ENCODE measurements at regions not wholly inside any gene's neighbourhood (a gene's known extent, or its start where the extent isn't known, plus 50 kb on each side); places are given as distances from the start of the nearest gene placed in this dataset.

GRCh38 chr21:28144653-28145052 is 848.0 kb downstream of the LTN1 start:
- H3K4me3 ChIP-seq (ENCODE audit: insufficient read depth, low read length) = no peak overlapping the region
- no peak for TF ChIP-seq CTCF (IDR thresholded peaks at IDR 0.05; ENCODE audit: extremely low read depth, low read depth, low read length)
- H3K79me2 ChIP-seq (ENCODE audit: insufficient read depth, low read length) = no peaks in the 10 kb centered on the region
- no peak overlapping the region for H3K27ac ChIP-seq (ENCODE audit: low read depth, low read length)
- no peak for DNase-seq (ENCODE audit: insufficient read length, low spot score, missing footprints)
- H4K20me1 ChIP-seq (ENCODE audit: insufficient read depth, low read length) = no peaks in the 10 kb centered on the region
- H3K9me3 ChIP-seq (ENCODE audit: low read depth, low read length) = no peaks in the 10 kb centered on the region
- H3K36me3 ChIP-seq (ENCODE audit: insufficient read depth, low read length) = no peaks in the 10 kb centered on the region
- no peak overlapping the region for H2AFZ ChIP-seq (ENCODE audit: low read length)
- peaks cover 9% of the 10 kb centered on the region for H3K4me1 ChIP-seq (ENCODE audit: insufficient read depth, low read length)
- H3K27me3 ChIP-seq (ENCODE audit: insufficient read depth, low read length) = no peaks in the 10 kb centered on the region
- no peak overlapping the region for H3K4me2 ChIP-seq (ENCODE audit: insufficient read depth, low read length)

DNA sequence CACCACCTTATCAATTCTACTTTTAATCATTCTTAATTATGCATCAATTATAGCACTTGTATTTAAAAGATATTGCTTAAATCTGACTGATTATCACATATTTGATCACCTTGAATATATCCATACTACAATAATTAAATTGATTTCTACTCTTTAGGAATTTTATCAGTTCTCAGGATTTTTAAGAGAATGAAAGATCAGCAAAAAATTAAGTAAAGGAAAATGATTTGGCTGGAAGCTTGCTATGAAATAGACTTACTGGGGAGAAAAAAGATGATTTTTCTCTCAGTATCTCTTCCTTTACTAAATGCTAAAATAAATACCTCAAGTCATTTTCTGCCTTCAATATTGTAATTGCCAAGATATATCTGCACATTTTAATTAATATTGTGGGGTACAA is 848.6 kb downstream of the LTN1 start:
- no peaks in the 10 kb centered on the region for H4K20me1 ChIP-seq (ENCODE audit: insufficient read depth, low read length)
- H3K36me3 ChIP-seq (ENCODE audit: insufficient read depth, low read length) = no peaks in the 10 kb centered on the region
- H3K4me2 ChIP-seq (ENCODE audit: insufficient read depth, low read length) = no peak overlapping the region
- H3K27ac ChIP-seq (ENCODE audit: low read depth, low read length) = no peak overlapping the region
- H2AFZ ChIP-seq (ENCODE audit: low read length) = no peak overlapping the region
- H3K9me3 ChIP-seq (ENCODE audit: low read depth, low read length) = no peaks in the 10 kb centered on the region
- no peak for DNase-seq (ENCODE audit: insufficient read length, low spot score, missing footprints)
- TF ChIP-seq CTCF (IDR thresholded peaks at IDR 0.05; ENCODE audit: extremely low read depth, low read depth, low read length) = no peak
- no peaks in the 10 kb centered on the region for H3K79me2 ChIP-seq (ENCODE audit: insufficient read depth, low read length)
- H3K4me3 ChIP-seq (ENCODE audit: insufficient read depth, low read length) = no peak overlapping the region
- H3K4me1 ChIP-seq (ENCODE audit: insufficient read depth, low read length) = peaks cover 9% of the 10 kb centered on the region
- no peaks in the 10 kb centered on the region for H3K27me3 ChIP-seq (ENCODE audit: insufficient read depth, low read length)

DNA sequence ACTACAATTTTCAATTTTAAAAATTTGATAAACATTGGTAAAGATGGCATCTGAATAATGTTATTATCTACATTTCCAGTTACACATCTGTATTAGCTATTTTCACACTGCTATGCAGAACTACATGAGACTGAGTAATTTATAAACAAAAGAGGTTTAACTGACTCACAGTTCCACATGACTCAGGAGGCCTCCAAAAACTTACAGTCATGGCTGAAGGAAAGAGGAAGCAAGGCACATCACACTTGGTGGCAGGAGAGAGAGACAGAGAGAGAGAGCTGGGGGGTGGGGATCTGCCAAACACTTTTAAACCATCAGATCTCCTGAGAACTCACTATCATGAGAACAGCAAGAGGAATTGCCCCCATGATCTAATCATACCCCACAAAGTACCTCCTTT is 850.0 kb downstream of the LTN1 start:
- Histone ChIP-seq H2AFZ (ENCODE audit: low read length) (peak overlapping the region; percentile 76), H3K27ac (ENCODE audit: low read depth, low read length) (peak overlapping the region; percentile 49)

DNA sequence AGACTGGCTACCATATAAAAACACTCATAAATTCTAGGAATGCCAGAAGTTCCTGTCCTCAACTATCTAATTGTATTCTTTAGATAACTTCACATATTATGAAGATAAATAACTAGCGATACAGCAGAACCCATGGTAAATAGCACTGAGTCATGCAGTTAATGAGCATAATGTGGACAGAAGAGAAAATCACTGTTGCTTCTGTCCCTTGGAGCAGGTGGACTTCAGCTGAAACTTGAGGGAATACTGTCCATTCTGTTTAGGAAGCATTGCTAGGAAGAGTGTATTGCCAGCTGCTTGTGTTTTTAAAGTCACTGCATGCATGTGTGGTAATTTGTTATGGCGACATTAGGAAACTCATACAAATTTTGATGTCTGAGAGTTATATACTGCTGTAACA is 854.4 kb downstream of the LTN1 start:
- Histone ChIP-seq H3K4me2 (ENCODE audit: insufficient read depth, low read length) (no peak overlapping the region), H3K9me3 (ENCODE audit: low read depth, low read length) (no peaks in the 10 kb centered on the region), H3K27me3 (ENCODE audit: insufficient read depth, low read length) (no peaks in the 10 kb centered on the region), H4K20me1 (ENCODE audit: insufficient read depth, low read length) (no peaks in the 10 kb centered on the region), H3K4me3 (ENCODE audit: insufficient read depth, low read length) (no peak overlapping the region), H3K4me1 (ENCODE audit: insufficient read depth, low read length) (peaks cover 9% of the 10 kb centered on the region), H3K79me2 (ENCODE audit: insufficient read depth, low read length) (no peaks in the 10 kb centered on the region), H2AFZ (ENCODE audit: low read length) (no peak overlapping the region), H3K27ac (ENCODE audit: low read depth, low read length) (no peak overlapping the region), H3K36me3 (ENCODE audit: insufficient read depth, low read length) (no peaks in the 10 kb centered on the region)
- TF ChIP-seq CTCF (IDR thresholded peaks at IDR 0.05; ENCODE audit: extremely low read depth, low read depth, low read length) = no peak
- no peak for DNase-seq (ENCODE audit: insufficient read length, low spot score, missing footprints)

More for the DNA sequence above, 850.0 kb downstream of the LTN1 start:
- Histone ChIP-seq H3K4me3 (ENCODE audit: insufficient read depth, low read length) (no peak overlapping the region), H3K36me3 (ENCODE audit: insufficient read depth, low read length) (no peaks in the 10 kb centered on the region), H3K4me2 (ENCODE audit: insufficient read depth, low read length) (no peak overlapping the region), H3K4me1 (ENCODE audit: insufficient read depth, low read length) (peaks cover 9% of the 10 kb centered on the region), H3K9me3 (ENCODE audit: low read depth, low read length) (no peaks in the 10 kb centered on the region), H4K20me1 (ENCODE audit: insufficient read depth, low read length) (no peaks in the 10 kb centered on the region), H3K27me3 (ENCODE audit: insufficient read depth, low read length) (no peaks in the 10 kb centered on the region), H3K79me2 (ENCODE audit: insufficient read depth, low read length) (no peaks in the 10 kb centered on the region)
- no peak for TF ChIP-seq CTCF (IDR thresholded peaks at IDR 0.05; ENCODE audit: extremely low read depth, low read depth, low read length)
- DNase-seq (ENCODE audit: insufficient read length, low spot score, missing footprints) = no peak

Measured in osteoblast (primary cell).